ENCODE measurements at regions not wholly inside any gene's neighbourhood (a gene's known extent, or its start where the extent isn't known, plus 50 kb on each side); places are given as distances from the start of the nearest gene placed in this dataset.

DNA sequence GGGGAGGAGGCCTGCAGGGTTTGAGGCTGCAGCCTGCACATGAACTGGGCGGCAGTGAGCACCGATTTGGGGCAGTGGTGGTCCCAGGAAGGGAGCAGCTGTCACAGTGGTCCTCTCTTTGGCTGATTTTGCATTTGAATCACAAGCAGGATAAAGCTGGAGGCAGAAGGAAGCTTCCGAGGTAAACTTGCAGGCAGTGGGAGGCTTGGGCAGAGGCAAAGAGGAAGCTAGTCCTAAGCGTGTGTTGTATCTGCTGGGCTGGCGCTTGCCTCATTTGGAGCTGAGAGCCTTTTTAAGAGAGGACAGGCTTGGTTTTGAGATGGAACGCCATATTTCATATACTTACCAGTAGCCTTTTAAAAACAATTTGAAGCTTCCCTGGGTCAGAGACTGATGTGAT is 177.2 kb upstream of the PODXL start:
- TF ChIP-seq, protein P1, sequence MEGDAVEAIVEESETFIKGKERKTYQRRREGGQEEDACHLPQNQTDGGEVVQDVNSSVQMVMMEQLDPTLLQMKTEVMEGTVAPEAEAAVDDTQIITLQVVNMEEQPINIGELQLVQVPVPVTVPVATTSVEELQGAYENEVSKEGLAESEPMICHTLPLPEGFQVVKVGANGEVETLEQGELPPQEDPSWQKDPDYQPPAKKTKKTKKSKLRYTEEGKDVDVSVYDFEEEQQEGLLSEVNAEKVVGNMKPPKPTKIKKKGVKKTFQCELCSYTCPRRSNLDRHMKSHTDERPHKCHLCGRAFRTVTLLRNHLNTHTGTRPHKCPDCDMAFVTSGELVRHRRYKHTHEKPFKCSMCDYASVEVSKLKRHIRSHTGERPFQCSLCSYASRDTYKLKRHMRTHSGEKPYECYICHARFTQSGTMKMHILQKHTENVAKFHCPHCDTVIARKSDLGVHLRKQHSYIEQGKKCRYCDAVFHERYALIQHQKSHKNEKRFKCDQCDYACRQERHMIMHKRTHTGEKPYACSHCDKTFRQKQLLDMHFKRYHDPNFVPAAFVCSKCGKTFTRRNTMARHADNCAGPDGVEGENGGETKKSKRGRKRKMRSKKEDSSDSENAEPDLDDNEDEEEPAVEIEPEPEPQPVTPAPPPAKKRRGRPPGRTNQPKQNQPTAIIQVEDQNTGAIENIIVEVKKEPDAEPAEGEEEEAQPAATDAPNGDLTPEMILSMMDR (optimal IDR thresholded peaks at IDR 0.05 in 1 of 3, IDR thresholded peaks at IDR 0.05 in 1 of 3, conservative IDR thresholded peaks at IDR 0.05 in 1 of 3; ENCODE audit: extremely low read depth in 1 of 3, insufficient read depth in 2 of 3, low read length in 3 of 3): no peak
- no peak for TF ChIP-seq EZH2 (IDR thresholded peaks at IDR 0.05; ENCODE audit: low read length)
